Testis (tissue), 2 donors: ENCODE measurements at regions not wholly inside any gene's neighbourhood (a gene's known extent, or its start where the extent isn't known, plus 50 kb on each side); places are given as distances from the start of the nearest gene placed in this dataset.
"Not testable (repeated sequence)": the region's sequence is repeated elsewhere in the genome, so short reads cannot be mapped to it uniquely, and the experiment has no call there.

Experiments used
- POLR2A ChIP-seq: fragments of 450-650 bp; IDR thresholded peaks from one replicate; pipeline ENCODE4 v1.6.1; 2017; ENCODE audit warnings: antibody characterized with exemption, mild to moderate bottlenecking, moderate library complexity
- TF ChIP-seq, protein P1 (sequence below), 3 experiments: fragments of 450-650 bp in 2 of 3; fragments of 200-600 bp in 1 of 3; sonication (generic) in 1 of 3; IDR thresholded peaks; one replicate each; pipeline ENCODE4 v1.5.1; 2016 to 2019; ENCODE audit warnings: antibody characterized with exemption in 3 of 3, mild to moderate bottlenecking in 2 of 3, moderate library complexity in 1 of 3

DNA sequence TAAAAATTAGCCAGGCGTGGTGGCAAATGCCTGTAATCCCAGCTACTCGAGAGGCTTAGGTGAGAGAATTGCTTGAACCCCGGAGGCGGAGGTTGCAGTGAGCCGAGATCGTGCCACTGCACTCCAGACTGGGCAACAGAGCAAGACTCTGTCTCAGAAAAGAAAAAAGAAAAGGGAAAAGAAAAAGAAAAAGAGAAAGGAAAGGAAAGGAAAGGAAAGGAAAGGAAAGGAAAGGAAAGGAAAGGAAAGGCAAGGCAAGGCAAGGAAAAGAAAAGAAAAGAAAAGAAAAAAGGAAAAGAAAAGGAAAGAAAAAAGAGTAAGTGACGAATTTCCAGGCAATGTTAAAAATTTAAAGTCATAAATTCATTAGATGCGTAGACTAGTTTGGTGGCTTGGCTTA is 250.1 kb upstream of the MAGEB16 start:
- TF ChIP-seq POLR2A = not testable (repeated sequence)
- TF ChIP-seq, protein P1, sequence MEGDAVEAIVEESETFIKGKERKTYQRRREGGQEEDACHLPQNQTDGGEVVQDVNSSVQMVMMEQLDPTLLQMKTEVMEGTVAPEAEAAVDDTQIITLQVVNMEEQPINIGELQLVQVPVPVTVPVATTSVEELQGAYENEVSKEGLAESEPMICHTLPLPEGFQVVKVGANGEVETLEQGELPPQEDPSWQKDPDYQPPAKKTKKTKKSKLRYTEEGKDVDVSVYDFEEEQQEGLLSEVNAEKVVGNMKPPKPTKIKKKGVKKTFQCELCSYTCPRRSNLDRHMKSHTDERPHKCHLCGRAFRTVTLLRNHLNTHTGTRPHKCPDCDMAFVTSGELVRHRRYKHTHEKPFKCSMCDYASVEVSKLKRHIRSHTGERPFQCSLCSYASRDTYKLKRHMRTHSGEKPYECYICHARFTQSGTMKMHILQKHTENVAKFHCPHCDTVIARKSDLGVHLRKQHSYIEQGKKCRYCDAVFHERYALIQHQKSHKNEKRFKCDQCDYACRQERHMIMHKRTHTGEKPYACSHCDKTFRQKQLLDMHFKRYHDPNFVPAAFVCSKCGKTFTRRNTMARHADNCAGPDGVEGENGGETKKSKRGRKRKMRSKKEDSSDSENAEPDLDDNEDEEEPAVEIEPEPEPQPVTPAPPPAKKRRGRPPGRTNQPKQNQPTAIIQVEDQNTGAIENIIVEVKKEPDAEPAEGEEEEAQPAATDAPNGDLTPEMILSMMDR (IDR thresholded peaks at IDR 0.05) = not testable (repeated sequence)
